ENCODE measurements at regions not wholly inside any gene's neighbourhood (a gene's known extent, or its start where the extent isn't known, plus 50 kb on each side); places are given as distances from the start of the nearest gene placed in this dataset.
A peak's percentile ranks its signal among the peaks of the same experiment; 100 is the strongest.

- intact Hi-C loops (cut with DNase I) = no loop called here
- Histone ChIP-seq H3K27ac (no peak overlapping the region), H3K4me3 (no peak overlapping the region), H3K9me3 (no peaks in the 10 kb centered on the region), H3K27me3 (no peaks in the 10 kb centered on the region), H3K36me3 (no peaks in the 10 kb centered on the region), H3K4me1 (no peaks in the 10 kb centered on the region)
- TF ChIP-seq CTCF (IDR thresholded peaks at IDR 0.05) = no peak
- no peak for ATAC-seq
- no peak for DNase-seq
These were observed 78.0 kb upstream of the DYNC1I1 start for GRCh38 chr7:95694334-95694733.

GRCh38 chr7:95693551-95694333 lies 78.6 kb upstream of the DYNC1I1 start:
- Histone ChIP-seq H3K27ac (no peak overlapping the region), H3K27me3 (no peaks in the 10 kb centered on the region), H3K4me1 (no peaks in the 10 kb centered on the region), H3K9me3 (no peaks in the 10 kb centered on the region), H3K36me3 (no peaks in the 10 kb centered on the region), H3K4me3 (no peak overlapping the region)
- ATAC-seq (no peak), DNase-seq (no peak)
- no peak for TF ChIP-seq CTCF (IDR thresholded peaks at IDR 0.05)
- intact Hi-C loops (cut with DNase I) = no loop called here

- H3K9me3 ChIP-seq = no peaks in the 10 kb centered on the region
- H3K4me1 ChIP-seq = no peaks in the 10 kb centered on the region
- no peak overlapping the region for H3K4me3 ChIP-seq
- H3K27me3 ChIP-seq = no peaks in the 10 kb centered on the region
- intact Hi-C loops (cut with DNase I) = no loop called here
- no peak for DNase-seq
- no peak for ATAC-seq
- no peaks in the 10 kb centered on the region for H3K36me3 ChIP-seq
- TF ChIP-seq CTCF (IDR thresholded peaks at IDR 0.05) = no peak
- H3K27ac ChIP-seq = no peak overlapping the region
These were observed 80.9 kb upstream of the DYNC1I1 start for GRCh38 chr7:95691464-95691863.

DNA sequence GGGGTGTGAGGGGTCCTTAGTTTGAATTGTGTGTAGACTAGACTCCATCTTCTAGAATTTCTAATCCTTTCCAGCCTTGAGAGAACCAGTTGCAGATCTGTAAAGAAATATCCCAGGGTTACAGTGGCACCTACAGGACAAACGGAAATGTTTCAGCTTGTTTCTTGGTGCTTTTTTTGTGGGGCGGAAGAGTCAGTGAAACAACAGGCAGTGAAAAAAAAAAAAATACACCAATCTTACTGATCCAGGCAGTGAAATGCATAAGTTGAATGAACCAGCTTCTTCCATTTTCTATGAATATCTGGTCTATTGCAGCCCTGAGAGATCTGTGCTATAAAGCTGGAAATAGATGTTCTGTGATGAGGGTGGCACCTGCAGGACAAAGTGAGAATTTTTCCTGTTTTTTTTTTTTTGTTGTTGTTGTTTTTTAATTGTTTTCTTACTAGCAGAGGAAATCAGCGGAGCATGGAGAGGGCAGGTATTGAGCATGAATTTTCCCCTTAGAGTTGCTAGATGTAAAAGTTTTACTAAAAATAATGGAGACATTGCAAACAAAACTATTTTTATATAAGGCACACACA lies 81.9 kb upstream of the DYNC1I1 start:
- intact Hi-C loops (cut with DNase I) = no loop called here
- Histone ChIP-seq H3K4me3 (no peak overlapping the region), H3K27me3 (no peaks in the 10 kb centered on the region), H3K4me1 (no peaks in the 10 kb centered on the region), H3K9me3 (no peaks in the 10 kb centered on the region), H3K36me3 (no peaks in the 10 kb centered on the region), H3K27ac (no peak overlapping the region)
- peak; percentile 71 for ATAC-seq
- TF ChIP-seq CTCF (IDR thresholded peaks at IDR 0.05) = peak; percentile 67
- DNase-seq = no peak

DNA sequence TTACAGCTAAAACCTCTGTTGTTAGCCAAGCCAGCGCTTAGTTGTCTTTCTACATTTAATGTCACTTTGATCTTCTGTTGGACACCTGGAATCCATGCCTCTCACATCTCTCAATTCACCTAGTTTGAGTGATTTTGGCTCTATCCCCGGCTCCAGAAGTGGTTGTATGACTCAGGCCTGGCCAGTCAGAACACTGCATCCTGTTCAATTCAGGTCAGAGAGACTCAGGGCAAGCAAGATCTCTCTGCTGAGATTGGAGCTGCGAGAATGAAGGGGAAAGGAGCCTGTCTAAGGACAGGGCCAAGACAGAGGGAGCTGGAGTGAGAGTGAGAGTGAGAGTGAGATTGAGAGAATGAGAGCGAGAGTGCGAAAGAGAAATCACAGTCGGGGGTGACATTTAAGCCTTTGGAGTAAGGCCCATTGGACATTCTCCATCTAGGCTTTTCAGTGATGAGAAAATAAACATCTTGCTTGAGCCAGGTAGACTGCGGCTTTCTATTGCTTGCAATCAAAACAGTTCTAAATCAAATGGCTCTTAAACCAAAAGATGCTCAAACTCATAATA lies 83.3 kb upstream of the DYNC1I1 start:
- Histone ChIP-seq H3K9me3 (no peaks in the 10 kb centered on the region), H3K4me3 (no peak overlapping the region), H3K4me1 (peaks cover 4% of the 10 kb centered on the region), H3K27me3 (no peaks in the 10 kb centered on the region), H3K36me3 (no peaks in the 10 kb centered on the region), H3K27ac (no peak overlapping the region)
- intact Hi-C loops (cut with DNase I) = loop anchor here (5.0 kb wide), 1 partner anchor 162 kb away; no protein-coding TSS in a partner anchor
- ATAC-seq (no peak), DNase-seq (no peak)
- TF ChIP-seq CTCF (IDR thresholded peaks at IDR 0.05) = no peak

All from upper lobe of right lung (tissue), 1 donor.